PC-9 (cell line): ENCODE measurements at regions not wholly inside any gene's neighbourhood (a gene's known extent, or its start where the extent isn't known, plus 50 kb on each side); places are given as distances from the start of the nearest gene placed in this dataset.

ENCODE experiments used
- EZH2 ChIP-seq: fragments of 200-600 bp; sonication (generic); IDR thresholded peaks from 2 replicates; pipeline ENCODE4 v1.8.0; 2017; ENCODE audit warnings: antibody characterized with exemption, low read depth
- TF ChIP-seq, protein P1 (sequence below): fragments of 200-600 bp; sonication (generic); conservative IDR thresholded peaks from 2 replicates; pipeline ENCODE4 v1.6.1; 2017; ENCODE audit warnings: mixed run types, antibody characterized with exemption, mild to moderate bottlenecking, moderate library complexity

DNA sequence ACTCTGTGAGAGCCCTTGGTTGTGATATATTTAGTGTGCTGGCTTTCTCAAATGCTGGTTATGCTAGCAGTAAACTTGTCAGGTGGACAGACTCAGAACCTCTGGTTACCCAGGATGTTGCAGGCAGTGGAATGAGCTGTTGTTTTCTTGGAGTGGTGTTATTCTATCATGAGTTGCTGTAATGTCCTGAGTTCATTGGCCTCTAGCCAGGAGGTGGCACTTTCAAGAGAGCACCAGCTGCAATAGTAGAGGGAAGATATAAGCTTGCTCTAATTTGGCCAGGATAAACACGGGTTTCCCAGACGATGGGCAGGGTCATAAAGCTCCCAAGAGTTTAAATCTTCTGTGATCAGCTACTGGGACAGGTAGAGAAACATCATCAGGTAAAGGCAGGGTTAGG, 95.0 kb upstream of the UBQLN2 start:
- TF ChIP-seq, protein P1, sequence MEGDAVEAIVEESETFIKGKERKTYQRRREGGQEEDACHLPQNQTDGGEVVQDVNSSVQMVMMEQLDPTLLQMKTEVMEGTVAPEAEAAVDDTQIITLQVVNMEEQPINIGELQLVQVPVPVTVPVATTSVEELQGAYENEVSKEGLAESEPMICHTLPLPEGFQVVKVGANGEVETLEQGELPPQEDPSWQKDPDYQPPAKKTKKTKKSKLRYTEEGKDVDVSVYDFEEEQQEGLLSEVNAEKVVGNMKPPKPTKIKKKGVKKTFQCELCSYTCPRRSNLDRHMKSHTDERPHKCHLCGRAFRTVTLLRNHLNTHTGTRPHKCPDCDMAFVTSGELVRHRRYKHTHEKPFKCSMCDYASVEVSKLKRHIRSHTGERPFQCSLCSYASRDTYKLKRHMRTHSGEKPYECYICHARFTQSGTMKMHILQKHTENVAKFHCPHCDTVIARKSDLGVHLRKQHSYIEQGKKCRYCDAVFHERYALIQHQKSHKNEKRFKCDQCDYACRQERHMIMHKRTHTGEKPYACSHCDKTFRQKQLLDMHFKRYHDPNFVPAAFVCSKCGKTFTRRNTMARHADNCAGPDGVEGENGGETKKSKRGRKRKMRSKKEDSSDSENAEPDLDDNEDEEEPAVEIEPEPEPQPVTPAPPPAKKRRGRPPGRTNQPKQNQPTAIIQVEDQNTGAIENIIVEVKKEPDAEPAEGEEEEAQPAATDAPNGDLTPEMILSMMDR = no peak
- no peak for TF ChIP-seq EZH2
